ENCODE measurements at regions not wholly inside any gene's neighbourhood (a gene's known extent, or its start where the extent isn't known, plus 50 kb on each side); places are given as distances from the start of the nearest gene placed in this dataset.

DNA sequence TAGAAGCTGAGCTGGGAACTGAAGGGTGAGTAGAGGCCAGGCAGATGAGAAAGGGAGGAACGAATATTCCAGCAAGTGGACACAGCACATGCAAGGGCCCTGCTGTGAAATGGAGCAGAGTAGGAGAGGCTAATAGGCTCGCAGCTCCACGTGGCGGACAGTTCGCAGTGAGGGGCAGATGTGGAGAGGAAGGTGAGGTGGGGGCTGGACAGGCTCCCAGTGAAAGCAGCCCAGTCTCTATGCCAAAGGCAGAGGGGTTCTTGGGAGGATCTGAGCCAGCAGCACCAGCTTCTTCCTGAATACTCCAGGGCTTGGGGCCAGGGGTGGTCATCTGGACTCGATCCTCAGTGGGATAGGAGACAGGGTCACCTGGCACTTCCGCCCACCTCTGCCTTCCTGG is 81.0 kb downstream of the CEBPB start:
- DNase-seq (ENCODE audit: low spot score) = no peak
- intact Hi-C loops (cut with DNase I) = no loop called here
- ATAC-seq = no peak

GRCh38 chr20:50272030-50272723 is 81.5 kb downstream of the CEBPB start:
- DNase-seq (ENCODE audit: low spot score) (no peak), ATAC-seq (peak; percentile 11)
- intact Hi-C loops (cut with DNase I) = no loop called here

GRCh38 chr20:50272724-50273446 is 82.3 kb downstream of the CEBPB start:
- intact Hi-C loops (cut with DNase I) = no loop called here
- no peak for ATAC-seq

DNA sequence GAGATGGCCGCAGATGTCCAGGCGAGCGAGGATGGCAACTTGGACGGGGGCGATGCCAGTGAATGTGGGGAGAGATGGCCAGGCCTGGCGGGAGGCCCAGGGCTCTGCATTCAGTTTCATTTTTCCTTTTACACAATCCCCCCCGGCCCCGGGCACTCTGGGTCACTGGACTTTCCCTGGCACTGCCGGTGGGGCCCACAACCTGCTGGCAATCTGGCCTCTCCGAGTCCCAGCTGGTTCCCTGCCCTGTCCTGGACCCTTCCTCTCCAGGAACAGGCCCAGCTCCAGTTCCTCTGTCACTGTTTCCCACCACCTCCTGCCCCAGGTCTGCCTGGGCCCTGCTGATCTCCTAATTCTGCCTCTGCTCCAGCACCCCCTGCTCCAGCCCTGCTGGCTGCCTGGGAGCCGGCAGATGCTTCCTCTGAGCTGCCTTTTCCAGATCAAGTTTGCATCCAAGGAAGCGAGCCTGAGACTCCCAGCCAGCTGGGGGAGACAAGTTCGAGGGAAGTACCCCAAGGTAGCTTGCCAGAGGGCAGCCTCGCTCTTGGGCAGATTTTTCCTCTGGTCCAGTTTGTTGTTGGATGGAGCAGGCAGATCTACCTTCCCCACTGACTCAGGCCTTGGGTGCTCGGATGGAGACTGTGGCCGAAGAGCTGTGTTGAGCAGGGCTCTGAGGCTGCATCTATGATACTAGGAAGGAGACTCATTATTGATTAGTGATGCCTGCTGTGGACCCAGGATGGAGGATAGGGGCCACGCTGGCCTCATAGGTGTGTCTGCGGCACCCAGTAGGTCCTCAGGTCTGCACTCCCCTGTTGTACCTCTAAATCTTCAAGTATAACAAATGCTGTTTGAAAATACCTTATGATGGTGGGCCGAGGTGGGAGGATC is 83.2 kb downstream of the CEBPB start:
- ATAC-seq = no peak
- DNase-seq (ENCODE audit: low spot score) = no peak
- intact Hi-C loops (cut with DNase I) = no loop called here

More at GRCh38 chr20:50272724-50273446, 82.3 kb downstream of the CEBPB start:
- no peak for DNase-seq (ENCODE audit: low spot score)

DNA sequence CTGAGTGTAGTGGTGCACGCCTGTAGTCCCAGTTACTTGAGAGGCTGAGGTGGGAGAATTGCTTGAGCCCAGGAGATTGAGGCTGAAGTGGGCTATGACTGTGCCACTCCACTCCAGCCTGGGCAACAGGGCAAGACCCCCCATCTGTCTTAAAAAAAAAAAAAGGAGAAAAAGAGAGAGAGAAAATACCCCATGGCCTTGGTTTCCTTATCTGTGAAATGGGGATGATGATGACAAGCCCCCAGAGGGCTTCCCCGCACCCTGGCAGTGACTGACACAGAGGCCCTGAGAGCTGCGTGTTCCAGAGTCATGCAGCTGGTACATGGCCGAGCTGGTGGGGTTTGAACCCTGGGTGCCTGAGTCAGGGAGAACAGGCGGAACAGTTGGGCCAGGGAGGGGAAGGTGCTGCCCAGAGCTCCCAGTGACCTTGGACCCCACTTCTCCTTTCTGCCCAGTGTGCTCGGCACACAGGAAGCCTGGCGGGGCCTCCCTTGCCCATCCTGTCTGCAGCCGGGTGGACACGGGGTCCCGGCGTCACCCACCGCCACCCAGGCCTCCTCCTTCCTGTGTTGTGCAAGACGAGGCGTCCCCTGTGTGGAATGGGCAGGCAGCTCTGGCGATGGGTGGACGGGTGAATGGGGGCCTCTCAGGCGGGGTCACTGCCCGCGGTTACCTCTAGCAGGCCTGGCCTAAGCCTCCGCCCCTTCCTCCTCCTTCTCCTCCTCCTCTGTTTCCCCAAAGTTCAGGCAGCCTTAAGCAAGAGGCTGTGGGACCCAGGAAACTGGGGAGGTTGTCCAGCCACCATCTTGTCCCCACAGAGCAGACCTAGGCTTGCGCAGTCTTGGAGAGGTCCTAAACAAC is 84.2 kb downstream of the CEBPB start:
- ATAC-seq = peak; percentile 73
- intact Hi-C loops (cut with DNase I) = no loop called here
- DNase-seq (ENCODE audit: low spot score) = peak; percentile 80

GRCh38 chr20:50276119-50277063 is 85.8 kb downstream of the CEBPB start:
- ATAC-seq (no peak), DNase-seq (ENCODE audit: low spot score) (no peak)
- intact Hi-C loops (cut with DNase I) = no loop called here

DNA sequence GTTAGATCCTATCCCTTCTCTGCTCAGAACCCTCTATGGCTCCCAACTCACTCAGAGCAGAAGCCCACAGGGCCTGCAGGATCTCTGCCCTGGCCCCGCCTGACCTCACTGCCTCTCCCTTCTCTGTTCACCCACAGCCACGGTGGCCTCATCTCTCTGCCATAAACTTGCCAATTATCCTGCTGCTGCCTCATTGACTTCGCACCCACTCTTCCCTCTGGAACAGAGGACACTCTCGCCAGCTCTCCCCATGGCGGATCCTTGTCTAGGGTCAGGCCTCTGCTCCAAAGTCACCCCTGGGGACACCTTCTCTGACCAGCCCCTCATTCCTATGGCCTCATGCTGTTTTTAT is 86.4 kb downstream of the CEBPB start:
- no peak for ATAC-seq
- intact Hi-C loops (cut with DNase I) = no loop called here
- no peak for DNase-seq (ENCODE audit: low spot score)

GRCh38 chr20:50277460-50278376 is 87.1 kb downstream of the CEBPB start:
- intact Hi-C loops (cut with DNase I) = no loop called here
- DNase-seq (ENCODE audit: low spot score) (no peak), ATAC-seq (peak; percentile 2)

- no peak for DNase-seq (ENCODE audit: low spot score)
- ATAC-seq = peak; percentile 3
- intact Hi-C loops (cut with DNase I) = no loop called here
Observed at GRCh38 chr20:50278377-50278683, 87.7 kb downstream of the CEBPB start.

- intact Hi-C loops (cut with DNase I) = no loop called here
- peak; percentile 58 for ATAC-seq
- DNase-seq (ENCODE audit: low spot score) = no peak
Observed at GRCh38 chr20:50278684-50279531, 88.3 kb downstream of the CEBPB start.

- ATAC-seq = no peak
- intact Hi-C loops (cut with DNase I) = no loop called here
- no peak for DNase-seq (ENCODE audit: low spot score)
Observed at GRCh38 chr20:50279988-50280850, 89.6 kb downstream of the CEBPB start.

- no peak for ATAC-seq
- DNase-seq (ENCODE audit: low spot score) = no peak
- intact Hi-C loops (cut with DNase I) = no loop called here
Observed at GRCh38 chr20:50280851-50281655, 90.4 kb downstream of the CEBPB start.

DNA sequence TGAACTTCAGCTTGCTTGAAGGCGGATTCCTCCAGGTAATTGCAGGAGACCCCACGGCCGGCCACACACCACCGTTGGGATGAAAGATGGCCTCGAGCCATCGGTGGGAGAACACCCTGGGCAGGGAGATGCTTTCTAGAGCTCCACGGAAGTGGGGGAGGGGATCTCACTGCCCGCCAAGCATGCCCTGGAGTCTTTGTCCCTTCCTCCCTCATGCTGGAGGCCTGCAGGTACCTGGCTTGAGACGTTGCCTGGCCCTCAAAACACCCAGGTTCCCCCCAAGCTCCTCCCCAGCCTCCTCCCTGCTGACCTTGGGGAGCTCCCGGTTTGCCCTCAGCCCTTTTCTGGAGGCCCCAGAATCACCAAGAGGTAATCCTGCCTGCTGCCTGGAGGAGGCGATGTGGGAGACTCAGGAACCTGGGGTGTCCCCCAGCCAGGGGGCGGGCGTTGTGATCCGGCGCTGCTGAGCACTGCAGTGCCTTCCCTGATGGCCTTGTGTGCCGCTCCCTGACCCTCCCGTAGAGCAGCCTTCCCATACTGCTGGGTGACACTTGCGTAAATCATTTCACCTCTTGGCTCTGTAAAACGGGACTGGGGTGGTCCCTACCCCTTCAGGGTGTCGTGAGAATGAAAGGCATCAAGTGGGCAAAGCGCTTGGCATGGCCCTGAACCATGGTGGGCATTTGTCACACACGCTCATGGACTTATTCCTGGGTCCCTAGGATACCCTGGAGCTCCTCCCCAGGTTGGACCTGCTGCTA is 91.4 kb downstream of the CEBPB start:
- intact Hi-C loops (cut with DNase I) = no loop called here
- ATAC-seq = no peak

More for the DNA sequence above, 91.4 kb downstream of the CEBPB start:
- no peak for DNase-seq (ENCODE audit: low spot score)
